Gastrocnemius medialis (tissue), 4 donors: ENCODE measurements at regions not wholly inside any gene's neighbourhood (a gene's known extent, or its start where the extent isn't known, plus 50 kb on each side); places are given as distances from the start of the nearest gene placed in this dataset.

Experiments
- ATAC-seq, 2 donors: fragments of 150-250 bp; one replicate each; pipeline ENCODE4 v1.9.1; 2016
- DNase-seq, 2 donors: peaks; one replicate each; pipeline ENCODE4 v3.0.0-alpha.2; 2019
- H3K27ac ChIP-seq, 4 donors: fragments of 200-600 bp; sonication (generic); 1 replicate in 1 of 4; 2 replicates in 3 of 4; pipeline ENCODE4 v1.5.1; 2016 to 2018; ENCODE audit warnings: mild to moderate bottlenecking in 2 of 4, moderate library complexity in 1 of 4
- H3K27me3 ChIP-seq, 3 donors: fragments of 200-600 bp; sonication (generic) in 2 of 3; 1 replicate in 1 of 3; 2 replicates in 2 of 3; pipeline versions ENCODE4 v1.5.1 to v1.6.0; 2016 to 2019; ENCODE audit warnings: mild to moderate bottlenecking in 1 of 3, moderate library complexity in 1 of 3
- H3K36me3 ChIP-seq, 2 donors: fragments of 200-600 bp; sonication (generic) in 1 of 2; one replicate each; pipeline ENCODE4 v1.5.1; 2017 to 2018
- H3K4me1 ChIP-seq, 2 donors: fragments of 200-600 bp; sonication (generic) in 1 of 2; one replicate each; pipeline ENCODE4 v1.5.1; 2016 to 2017; ENCODE audit warnings: mild to moderate bottlenecking in 2 of 2
- H3K4me3 ChIP-seq, 4 donors: fragments of 200-600 bp; sonication (generic) in 3 of 4; 1 replicate in 1 of 4; 2 replicates in 3 of 4; pipeline ENCODE4 v1.5.1; 2016 to 2019; ENCODE audit warnings: mild to moderate bottlenecking in 2 of 4
- H3K9me3 ChIP-seq, 3 donors: fragments of 200-600 bp; sonication (generic) in 2 of 3; 1 replicate in 1 of 3; 2 replicates in 2 of 3; pipeline ENCODE4 v1.5.1; 2016 to 2019
- CTCF ChIP-seq, 5 experiments: fragments of 450-650 bp in 3 of 5; fragments of 200-600 bp in 2 of 5; sonication (generic) in 2 of 5; IDR thresholded peaks in 4 of 5; conservative IDR thresholded peaks in 1 of 5; 1 replicate in 4 of 5; 2 replicates in 1 of 5; pipeline ENCODE4 v1.5.1; 2016 to 2019; ENCODE audit warnings: antibody characterized with exemption in 5 of 5, mild to moderate bottlenecking in 3 of 5, moderate library complexity in 3 of 5
- POLR2A ChIP-seq, 2 donors: fragments of 450-650 bp; IDR thresholded peaks; one replicate each; pipeline ENCODE4 v1.6.1; 2017; ENCODE audit warnings: antibody characterized with exemption in 2 of 2, mild to moderate bottlenecking in 2 of 2, moderate library complexity in 2 of 2
- in situ Hi-C, 4 donors: fragments of 200-750 bp; cut with MboI; loops; one replicate each; pipeline versions ENCODE4 v1.15.0 to v1.8.0; 2017; ENCODE audit warnings: low sequenced_read_pairs in 4 of 4
- intact Hi-C: fragments of 100-400 bp; cut with DNase I; formaldehyde crosslinking; loops from one replicate; pipeline ENCODE4 v1.15.1; 2023; ENCODE audit warnings: low total_unique reads

- no peak for ATAC-seq
Measured at GRCh38 chr5:6228257-6229250, 149.8 kb downstream of the MED10 start.

GRCh38 chr5:6225121-6225607 lies 153.2 kb downstream of the MED10 start:
- H3K27ac ChIP-seq = no peak overlapping the region
- TF ChIP-seq POLR2A (IDR thresholded peaks at IDR 0.05) (no peak), CTCF (IDR thresholded peaks at IDR 0.05 in 4 of 5, conservative IDR thresholded peaks at IDR 0.05 in 1 of 5) (no peak)
- intact Hi-C loops (no loop called here), in situ Hi-C loops (no loop called here)
- H3K9me3 ChIP-seq = no peaks in the 10 kb centered on the region
- H3K27me3 ChIP-seq = no peaks in the 10 kb centered on the region
- no peak overlapping the region for H3K4me3 ChIP-seq
- ATAC-seq = no peak
- no peaks in the 10 kb centered on the region for H3K36me3 ChIP-seq
- no peaks in the 10 kb centered on the region for H3K4me1 ChIP-seq
- DNase-seq = no peak

More at GRCh38 chr5:6228257-6229250, 149.8 kb downstream of the MED10 start:
- in situ Hi-C loops = no loop called here
- Histone ChIP-seq H3K9me3 (no peaks in the 10 kb centered on the region), H3K4me3 (no peak overlapping the region), H3K4me1 (no peaks in the 10 kb centered on the region), H3K27ac (no peak overlapping the region), H3K36me3 (no peaks in the 10 kb centered on the region), H3K27me3 (no peaks in the 10 kb centered on the region)
- TF ChIP-seq POLR2A (IDR thresholded peaks at IDR 0.05) = no peak
- DNase-seq = no peak
- intact Hi-C loops = no loop called here

GRCh38 chr5:6224406-6224805 lies 153.9 kb downstream of the MED10 start:
- Histone ChIP-seq H3K27ac (no peak overlapping the region), H3K9me3 (no peaks in the 10 kb centered on the region), H3K4me1 (no peaks in the 10 kb centered on the region), H3K36me3 (no peaks in the 10 kb centered on the region), H3K4me3 (no peak overlapping the region), H3K27me3 (no peaks in the 10 kb centered on the region)
- intact Hi-C loops = no loop called here
- ATAC-seq (no peak), DNase-seq (no peak)
- in situ Hi-C loops = no loop called here
- TF ChIP-seq POLR2A (IDR thresholded peaks at IDR 0.05) (no peak), CTCF (IDR thresholded peaks at IDR 0.05 in 4 of 5, conservative IDR thresholded peaks at IDR 0.05 in 1 of 5) (no peak)

- H3K9me3 ChIP-seq = no peaks in the 10 kb centered on the region
- intact Hi-C loops (no loop called here), in situ Hi-C loops (no loop called here)
- TF ChIP-seq POLR2A (IDR thresholded peaks at IDR 0.05) (no peak), CTCF (IDR thresholded peaks at IDR 0.05 in 4 of 5, conservative IDR thresholded peaks at IDR 0.05 in 1 of 5) (no peak)
- no peaks in the 10 kb centered on the region for H3K4me1 ChIP-seq
- H3K4me3 ChIP-seq = no peak overlapping the region
- ATAC-seq (no peak), DNase-seq (no peak)
- no peaks in the 10 kb centered on the region for H3K36me3 ChIP-seq
- no peaks in the 10 kb centered on the region for H3K27me3 ChIP-seq
- no peak overlapping the region for H3K27ac ChIP-seq
Measured at GRCh38 chr5:6222899-6223298, 155.4 kb downstream of the MED10 start.

GRCh38 chr5:6222121-6222520 lies 156.2 kb downstream of the MED10 start:
- H3K4me3 ChIP-seq = no peak overlapping the region
- H3K36me3 ChIP-seq = no peaks in the 10 kb centered on the region
- no peaks in the 10 kb centered on the region for H3K9me3 ChIP-seq
- intact Hi-C loops (no loop called here), in situ Hi-C loops (no loop called here)
- no peaks in the 10 kb centered on the region for H3K27me3 ChIP-seq
- no peak overlapping the region for H3K27ac ChIP-seq
- no peak for TF ChIP-seq POLR2A (IDR thresholded peaks at IDR 0.05)
- no peak for TF ChIP-seq CTCF (IDR thresholded peaks at IDR 0.05 in 4 of 5, conservative IDR thresholded peaks at IDR 0.05 in 1 of 5)
- no peaks in the 10 kb centered on the region for H3K4me1 ChIP-seq
- ATAC-seq (no peak), DNase-seq (no peak)
